Neural progenitor cell (in vitro differentiated cells): ENCODE measurements at regions not wholly inside any gene's neighbourhood (a gene's known extent, or its start where the extent isn't known, plus 50 kb on each side); places are given as distances from the start of the nearest gene placed in this dataset.
A peak's percentile ranks its signal among the peaks of the same experiment; 100 is the strongest.

ENCODE experiments used
- DNase-seq: peaks from one replicate; pipeline ENCODE4 v3.0.0-alpha.2; 2016; ENCODE audit warnings: low spot score
- H2AFZ ChIP-seq: fragments of 200-600 bp; sonication (generic); replicated peaks from 2 replicates; pipeline ENCODE4 v1.6.1; 2016; ENCODE audit warnings: antibody characterized with exemption
- H3F3A ChIP-seq: fragments of 200-600 bp; sonication (generic); 2 replicates; pipeline ENCODE4 v1.6.1; 2016; ENCODE audit warnings: antibody characterized with exemption, low read depth
- H3K27ac ChIP-seq: fragments of 200-600 bp; sonication (generic); 2 replicates; pipeline ENCODE4 v1.5.1; 2016; ENCODE audit warnings: mild to moderate bottlenecking
- H3K27me3 ChIP-seq: fragments of 200-600 bp; sonication (generic); 2 replicates; pipeline ENCODE4 v1.6.1; 2016; ENCODE audit warnings: mild to moderate bottlenecking, moderate library complexity
- H3K36me3 ChIP-seq: fragments of 200-600 bp; sonication (generic); 2 replicates; pipeline ENCODE4 v1.5.1; 2016
- H3K4me1 ChIP-seq: fragments of 200-600 bp; sonication (generic); 2 replicates; pipeline ENCODE4 v1.6.1; 2016; ENCODE audit warnings: mixed run types
- H3K4me2 ChIP-seq: fragments of 200-600 bp; sonication (generic); 2 replicates; pipeline ENCODE4 v1.6.1; 2016
- H3K4me3 ChIP-seq: fragments of 200-600 bp; sonication (generic); 2 replicates; pipeline ENCODE4 v1.5.1; 2016
- H3K79me2 ChIP-seq: fragments of 200-600 bp; sonication (generic); 2 replicates; pipeline ENCODE4 v1.6.1; 2016; ENCODE audit warnings: low read depth
- H3K9ac ChIP-seq: fragments of 200-600 bp; sonication (generic); 2 replicates; pipeline ENCODE4 v1.6.1; 2016
- H3K9me3 ChIP-seq: fragments of 200-600 bp; sonication (generic); 2 replicates; pipeline ENCODE4 v1.5.1; 2016; ENCODE audit warnings: low read depth
- H4K20me1 ChIP-seq: fragments of 200-600 bp; sonication (generic); 2 replicates; pipeline ENCODE4 v1.6.1; 2016; ENCODE audit warnings: low read depth
- H3K27ac Mint-ChIP-seq: 3 replicates; pipeline ENCODE4 v1.8.0; 2021; ENCODE audit warnings: mixed read lengths
- H3K27me3 Mint-ChIP-seq: 2 replicates; pipeline ENCODE4 v1.8.0; 2022; ENCODE audit warnings: low read depth, mild to moderate bottlenecking, inconsistent platforms, moderate library complexity, mixed read lengths; ENCODE audit not compliant: insufficient read depth
- H3K36me3 Mint-ChIP-seq: 3 replicates; pipeline ENCODE4 v1.8.0; 2021; ENCODE audit warnings: mixed read lengths
- H3K4me1 Mint-ChIP-seq: 3 replicates; pipeline ENCODE4 v1.8.0; 2021; ENCODE audit warnings: mixed read lengths
- H3K4me3 Mint-ChIP-seq: 3 replicates; pipeline ENCODE4 v1.8.0; 2021; ENCODE audit warnings: mild to moderate bottlenecking, moderate library complexity, mixed read lengths
- H3K9me3 Mint-ChIP-seq: 3 replicates; pipeline ENCODE4 v1.8.0; 2020; ENCODE audit warnings: mixed read lengths
- CTCF ChIP-seq: fragments of 200-600 bp; sonication (generic); IDR thresholded peaks from 2 replicates; pipeline ENCODE4 v1.5.1; 2017; ENCODE audit warnings: antibody characterized with exemption, mild to moderate bottlenecking
- EZH2 ChIP-seq: fragments of 200-600 bp; sonication (generic); IDR thresholded peaks from 2 replicates; pipeline ENCODE4 v1.6.1; 2017; ENCODE audit warnings: antibody characterized with exemption, mild to moderate bottlenecking, moderate library complexity
- EZH2phosphoT487 ChIP-seq: fragments of 200-600 bp; sonication (generic); IDR thresholded peaks from 2 replicates; pipeline ENCODE4 v1.6.1; 2017; ENCODE audit warnings: antibody characterized with exemption

GRCh38 chr22:48333323-48333763, 1494.3 kb downstream of the BRD1 start:
- no peaks in the 10 kb centered on the region for H3F3A ChIP-seq
- no peaks in the 10 kb centered on the region for H3K27me3 ChIP-seq
- no peaks in the 10 kb centered on the region for H3K9me3 ChIP-seq
- no peaks in the 10 kb centered on the region for H3K36me3 ChIP-seq
- H3K4me3 ChIP-seq: no peak overlapping the region
- no peaks in the 10 kb centered on the region for H3K79me2 ChIP-seq
- Mint-ChIP-seq H3K4me3 (no peak overlapping the region), H3K36me3 (no peaks in the 10 kb centered on the region), H3K27ac (no peak overlapping the region), H3K4me1 (peaks cover 7% of the 10 kb centered on the region), H3K27me3 (peaks cover 12% of the 10 kb centered on the region), H3K9me3 (peaks cover 12% of the 10 kb centered on the region)
- no peak overlapping the region for H3K4me2 ChIP-seq
- no peak overlapping the region for H2AFZ ChIP-seq
- TF ChIP-seq CTCF (no peak), EZH2 (no peak), EZH2phosphoT487 (no peak)
- DNase-seq: no peak
- no peak overlapping the region for H3K27ac ChIP-seq
- no peaks in the 10 kb centered on the region for H4K20me1 ChIP-seq
- no peak overlapping the region for H3K9ac ChIP-seq
- H3K4me1 ChIP-seq: no peaks in the 10 kb centered on the region

GRCh38 chr22:48332438-48333322, 1495.0 kb downstream of the BRD1 start:
- Mint-ChIP-seq H3K4me1 (peaks cover 3% of the 10 kb centered on the region), H3K4me3 (peak overlapping the region; percentile 1), H3K27ac (no peak overlapping the region), H3K9me3 (peaks cover 14% of the 10 kb centered on the region), H3K36me3 (no peaks in the 10 kb centered on the region), H3K27me3 (peaks cover 9% of the 10 kb centered on the region)
- Histone ChIP-seq H3K27me3 (no peaks in the 10 kb centered on the region), H3K4me1 (no peaks in the 10 kb centered on the region), H3K79me2 (no peaks in the 10 kb centered on the region), H3F3A (no peaks in the 10 kb centered on the region), H3K9ac (no peak overlapping the region), H3K27ac (no peak overlapping the region), H3K9me3 (no peaks in the 10 kb centered on the region), H3K4me2 (no peak overlapping the region), H2AFZ (no peak overlapping the region), H3K36me3 (no peaks in the 10 kb centered on the region), H3K4me3 (no peak overlapping the region), H4K20me1 (no peaks in the 10 kb centered on the region)
- no peak for TF ChIP-seq EZH2
- DNase-seq: no peak

GRCh38 chr22:48331691-48332220, 1495.9 kb downstream of the BRD1 start:
- peaks cover 14% of the 10 kb centered on the region for H3K9me3 Mint-ChIP-seq
- H3K4me1 ChIP-seq: no peaks in the 10 kb centered on the region
- no peak overlapping the region for H2AFZ ChIP-seq
- no peaks in the 10 kb centered on the region for H3K36me3 Mint-ChIP-seq
- no peaks in the 10 kb centered on the region for H3K27me3 ChIP-seq
- H3K27me3 Mint-ChIP-seq: peaks cover 10% of the 10 kb centered on the region
- no peak overlapping the region for H3K9ac ChIP-seq
- H3K4me3 ChIP-seq: no peak overlapping the region
- H3K79me2 ChIP-seq: no peaks in the 10 kb centered on the region
- DNase-seq: no peak
- H3K36me3 ChIP-seq: no peaks in the 10 kb centered on the region
- peaks cover 3% of the 10 kb centered on the region for H3K4me1 Mint-ChIP-seq
- TF ChIP-seq CTCF (no peak), EZH2 (no peak), EZH2phosphoT487 (no peak)
- H3F3A ChIP-seq: no peaks in the 10 kb centered on the region
- H3K27ac ChIP-seq: no peak overlapping the region
- H4K20me1 ChIP-seq: no peaks in the 10 kb centered on the region
- no peak overlapping the region for H3K27ac Mint-ChIP-seq
- no peak overlapping the region for H3K4me2 ChIP-seq
- H3K9me3 ChIP-seq: no peaks in the 10 kb centered on the region
- no peak overlapping the region for H3K4me3 Mint-ChIP-seq

- Histone ChIP-seq H3K79me2 (no peaks in the 10 kb centered on the region), H3K4me3 (no peak overlapping the region), H2AFZ (no peak overlapping the region), H3K36me3 (no peaks in the 10 kb centered on the region), H3K4me2 (no peak overlapping the region), H3K27ac (no peak overlapping the region), H3K4me1 (no peaks in the 10 kb centered on the region), H4K20me1 (no peaks in the 10 kb centered on the region), H3F3A (no peaks in the 10 kb centered on the region), H3K9me3 (no peaks in the 10 kb centered on the region), H3K27me3 (no peaks in the 10 kb centered on the region), H3K9ac (no peak overlapping the region)
- H3K27me3 Mint-ChIP-seq: peaks cover 10% of the 10 kb centered on the region
- no peak for DNase-seq
- peaks cover 16% of the 10 kb centered on the region for H3K9me3 Mint-ChIP-seq
- H3K27ac Mint-ChIP-seq: no peak overlapping the region
- peaks cover 3% of the 10 kb centered on the region for H3K4me1 Mint-ChIP-seq
- TF ChIP-seq EZH2phosphoT487: no peak
- no peak for TF ChIP-seq EZH2
- TF ChIP-seq CTCF: no peak
- H3K4me3 Mint-ChIP-seq: no peak overlapping the region
- H3K36me3 Mint-ChIP-seq: no peaks in the 10 kb centered on the region
Observed at GRCh38 chr22:48331266-48331665, 1496.4 kb downstream of the BRD1 start.
